ENCODE measurements at regions not wholly inside any gene's neighbourhood (a gene's known extent, or its start where the extent isn't known, plus 50 kb on each side); places are given as distances from the start of the nearest gene placed in this dataset.

GRCh38 chr11:26202754-26203153, 129.2 kb upstream of the ANO3 start:
- no peak for DNase-seq

- no peak for DNase-seq
Observed at GRCh38 chr11:26204101-26204500, 127.8 kb upstream of the ANO3 start.

GRCh38 chr11:26204839-26205238, 127.1 kb upstream of the ANO3 start:
- DNase-seq: no peak

GRCh38 chr11:26219183-26220117, 112.5 kb upstream of the ANO3 start:
- DNase-seq: no peak

GRCh38 chr11:26225646-26226045, 106.3 kb upstream of the ANO3 start:
- DNase-seq: no peak

- DNase-seq: no peak
Observed at GRCh38 chr11:26227301-26227746, 104.6 kb upstream of the ANO3 start.

- no peak for DNase-seq
Observed at GRCh38 chr11:26227883-26228502, 103.9 kb upstream of the ANO3 start.

- no peak for DNase-seq
Observed at GRCh38 chr11:26228778-26229177, 103.2 kb upstream of the ANO3 start.

- no peak for DNase-seq
Observed at GRCh38 chr11:26229257-26229656, 102.7 kb upstream of the ANO3 start.

- no peak for DNase-seq
Observed at GRCh38 chr11:26229981-26230380, 101.9 kb upstream of the ANO3 start.

GRCh38 chr11:26231252-26231661, 100.7 kb upstream of the ANO3 start:
- DNase-seq: no peak

GRCh38 chr11:26234451-26234850, 97.5 kb upstream of the ANO3 start:
- DNase-seq: no peak

- DNase-seq: no peak
Observed at GRCh38 chr11:26243426-26243825, 88.5 kb upstream of the ANO3 start.

- DNase-seq: no peak
Observed at GRCh38 chr11:26244207-26244606, 87.7 kb upstream of the ANO3 start.

GRCh38 chr11:26245046-26245445, 86.9 kb upstream of the ANO3 start:
- DNase-seq: no peak

- DNase-seq: no peak
Observed at GRCh38 chr11:26247340-26247739, 84.6 kb upstream of the ANO3 start.

GRCh38 chr11:26248661-26249060, 83.3 kb upstream of the ANO3 start:
- no peak for DNase-seq

GRCh38 chr11:26254378-26254777, 77.6 kb upstream of the ANO3 start:
- DNase-seq: no peak

GRCh38 chr11:26263769-26264168, 68.2 kb upstream of the ANO3 start:
- no peak for DNase-seq

GRCh38 chr11:26264266-26264665, 67.7 kb upstream of the ANO3 start:
- no peak for DNase-seq

- no peak for DNase-seq
Observed at GRCh38 chr11:26268980-26269660, 62.8 kb upstream of the ANO3 start.

- no peak for DNase-seq
Observed at GRCh38 chr11:26271666-26272065, 60.3 kb upstream of the ANO3 start.

GRCh38 chr11:26276798-26277424, 55.0 kb upstream of the ANO3 start:
- peak; percentile 24 to 38 for DNase-seq
